Progenitor cell of endocrine pancreas (in vitro differentiated cells): ENCODE measurements at regions not wholly inside any gene's neighbourhood (a gene's known extent, or its start where the extent isn't known, plus 50 kb on each side); places are given as distances from the start of the nearest gene placed in this dataset.

ENCODE experiments used
- DNase-seq: peaks from one replicate; pipeline ENCODE4 v3.0.0; 2021; ENCODE audit warnings: low spot score; ENCODE audit not compliant: unreplicated experiment
- H3K27ac Mint-ChIP-seq: 2 replicates; pipeline ENCODE4 v1.8.0; 2021; ENCODE audit warnings: mild to moderate bottlenecking, moderate library complexity, mixed read lengths
- H3K27me3 Mint-ChIP-seq: 2 replicates; pipeline ENCODE4 v1.8.0; 2021; ENCODE audit warnings: mixed read lengths
- H3K36me3 Mint-ChIP-seq: 2 replicates; pipeline ENCODE4 v1.8.0; 2022; ENCODE audit warnings: mixed read lengths; ENCODE audit not compliant: insufficient read depth
- H3K4me1 Mint-ChIP-seq: 2 replicates; pipeline ENCODE4 v1.8.0; 2021; ENCODE audit warnings: low read depth, mixed read lengths
- H3K4me3 Mint-ChIP-seq: 2 replicates; pipeline ENCODE4 v1.8.0; 2021; ENCODE audit warnings: low read depth, mild to moderate bottlenecking, moderate library complexity, mixed read lengths
- H3K9me3 Mint-ChIP-seq: 2 replicates; pipeline ENCODE4 v1.8.0; 2021; ENCODE audit warnings: low read depth, mixed read lengths
- CTCF ChIP-seq: fragments of 200-600 bp; sonication (generic); IDR thresholded peaks from one replicate; pipeline ENCODE4 v1.5.0; 2021; ENCODE audit warnings: antibody characterized with exemption, mild to moderate bottlenecking; ENCODE audit not compliant: unreplicated experiment

- Mint-ChIP-seq H3K9me3 (peaks cover 10% of the 10 kb centered on the region), H3K4me1 (no peaks in the 10 kb centered on the region), H3K36me3 (no peaks in the 10 kb centered on the region), H3K27ac (no peak overlapping the region), H3K4me3 (no peak overlapping the region), H3K27me3 (peaks cover 2% of the 10 kb centered on the region)
- TF ChIP-seq CTCF: no peak
- no peak for DNase-seq
These were observed 235.1 kb upstream of the ADAMTSL1 start for GRCh38 chr9:18238752-18239447.

- no peaks in the 10 kb centered on the region for H3K27me3 Mint-ChIP-seq
- H3K9me3 Mint-ChIP-seq: peaks cover 10% of the 10 kb centered on the region
- no peak overlapping the region for H3K4me3 Mint-ChIP-seq
- no peaks in the 10 kb centered on the region for H3K36me3 Mint-ChIP-seq
- H3K27ac Mint-ChIP-seq: no peak overlapping the region
- no peak for TF ChIP-seq CTCF
- no peak for DNase-seq
- no peaks in the 10 kb centered on the region for H3K4me1 Mint-ChIP-seq
These were observed 233.7 kb upstream of the ADAMTSL1 start for GRCh38 chr9:18240213-18240612.

- Mint-ChIP-seq H3K4me1 (no peaks in the 10 kb centered on the region), H3K27me3 (no peaks in the 10 kb centered on the region), H3K36me3 (no peaks in the 10 kb centered on the region), H3K9me3 (peaks cover 10% of the 10 kb centered on the region), H3K27ac (no peak overlapping the region), H3K4me3 (no peak overlapping the region)
- no peak for DNase-seq
- no peak for TF ChIP-seq CTCF
These were observed 228.0 kb upstream of the ADAMTSL1 start for GRCh38 chr9:18245911-18246310.

- no peaks in the 10 kb centered on the region for H3K27me3 Mint-ChIP-seq
- no peak overlapping the region for H3K4me3 Mint-ChIP-seq
- no peak overlapping the region for H3K27ac Mint-ChIP-seq
- TF ChIP-seq CTCF: no peak
- H3K9me3 Mint-ChIP-seq: no peaks in the 10 kb centered on the region
- no peak for DNase-seq
- H3K36me3 Mint-ChIP-seq: no peaks in the 10 kb centered on the region
- no peaks in the 10 kb centered on the region for H3K4me1 Mint-ChIP-seq
These were observed 223.9 kb upstream of the ADAMTSL1 start for GRCh38 chr9:18250053-18250452.

- DNase-seq: no peak
- H3K4me3 Mint-ChIP-seq: no peak overlapping the region
- no peak overlapping the region for H3K27ac Mint-ChIP-seq
- no peaks in the 10 kb centered on the region for H3K9me3 Mint-ChIP-seq
- peaks cover 4% of the 10 kb centered on the region for H3K27me3 Mint-ChIP-seq
- no peak for TF ChIP-seq CTCF
- H3K36me3 Mint-ChIP-seq: no peaks in the 10 kb centered on the region
- no peaks in the 10 kb centered on the region for H3K4me1 Mint-ChIP-seq
These were observed 220.0 kb upstream of the ADAMTSL1 start for GRCh38 chr9:18253950-18254349.
